ENCODE measurements at regions not wholly inside any gene's neighbourhood (a gene's known extent, or its start where the extent isn't known, plus 50 kb on each side); places are given as distances from the start of the nearest gene placed in this dataset.

- ATAC-seq (ENCODE audit: low read depth), result no peak
- no peak for TF ChIP-seq CTCF (IDR thresholded peaks at IDR 0.05; ENCODE audit: poor library complexity, severe bottlenecking)
- DNase-seq (ENCODE audit: low spot score), result no peak
- Histone ChIP-seq H3K36me3 (ENCODE audit: low read depth) (no peaks in the 10 kb centered on the region), H3K27me3 (ENCODE audit: insufficient read depth, poor library complexity, severe bottlenecking) (no peaks in the 10 kb centered on the region), H3K4me3 (ENCODE audit: severe bottlenecking) (no peak overlapping the region), H3K4me1 (ENCODE audit: insufficient read depth, poor library complexity, severe bottlenecking) (no peaks in the 10 kb centered on the region), H3K9me3 (ENCODE audit: severe bottlenecking) (no peaks in the 10 kb centered on the region), H3K27ac (ENCODE audit: poor library complexity, severe bottlenecking) (no peak overlapping the region)
Measured at GRCh38 chr18:64982414-64983055, 768.3 kb upstream of the CDH7 start.

GRCh38 chr18:64981915-64982314 is 768.9 kb upstream of the CDH7 start:
- ATAC-seq (ENCODE audit: low read depth), result no peak
- Histone ChIP-seq H3K4me3 (ENCODE audit: severe bottlenecking) (no peak overlapping the region), H3K4me1 (ENCODE audit: insufficient read depth, poor library complexity, severe bottlenecking) (no peaks in the 10 kb centered on the region), H3K27me3 (ENCODE audit: insufficient read depth, poor library complexity, severe bottlenecking) (no peaks in the 10 kb centered on the region), H3K36me3 (ENCODE audit: low read depth) (no peaks in the 10 kb centered on the region), H3K9me3 (ENCODE audit: severe bottlenecking) (no peaks in the 10 kb centered on the region), H3K27ac (ENCODE audit: poor library complexity, severe bottlenecking) (no peak overlapping the region)
- DNase-seq (ENCODE audit: low spot score), result no peak
- TF ChIP-seq CTCF (IDR thresholded peaks at IDR 0.05; ENCODE audit: poor library complexity, severe bottlenecking), result no peak

GRCh38 chr18:64979791-64980190 is 771.0 kb upstream of the CDH7 start:
- H3K4me1 ChIP-seq (ENCODE audit: insufficient read depth, poor library complexity, severe bottlenecking), result no peaks in the 10 kb centered on the region
- DNase-seq (ENCODE audit: low spot score) (no peak), ATAC-seq (ENCODE audit: low read depth) (no peak)
- H3K27ac ChIP-seq (ENCODE audit: poor library complexity, severe bottlenecking), result no peak overlapping the region
- H3K27me3 ChIP-seq (ENCODE audit: insufficient read depth, poor library complexity, severe bottlenecking), result no peaks in the 10 kb centered on the region
- H3K4me3 ChIP-seq (ENCODE audit: severe bottlenecking), result no peak overlapping the region
- no peaks in the 10 kb centered on the region for H3K9me3 ChIP-seq (ENCODE audit: severe bottlenecking)
- H3K36me3 ChIP-seq (ENCODE audit: low read depth), result no peaks in the 10 kb centered on the region
- no peak for TF ChIP-seq CTCF (IDR thresholded peaks at IDR 0.05; ENCODE audit: poor library complexity, severe bottlenecking)

DNA sequence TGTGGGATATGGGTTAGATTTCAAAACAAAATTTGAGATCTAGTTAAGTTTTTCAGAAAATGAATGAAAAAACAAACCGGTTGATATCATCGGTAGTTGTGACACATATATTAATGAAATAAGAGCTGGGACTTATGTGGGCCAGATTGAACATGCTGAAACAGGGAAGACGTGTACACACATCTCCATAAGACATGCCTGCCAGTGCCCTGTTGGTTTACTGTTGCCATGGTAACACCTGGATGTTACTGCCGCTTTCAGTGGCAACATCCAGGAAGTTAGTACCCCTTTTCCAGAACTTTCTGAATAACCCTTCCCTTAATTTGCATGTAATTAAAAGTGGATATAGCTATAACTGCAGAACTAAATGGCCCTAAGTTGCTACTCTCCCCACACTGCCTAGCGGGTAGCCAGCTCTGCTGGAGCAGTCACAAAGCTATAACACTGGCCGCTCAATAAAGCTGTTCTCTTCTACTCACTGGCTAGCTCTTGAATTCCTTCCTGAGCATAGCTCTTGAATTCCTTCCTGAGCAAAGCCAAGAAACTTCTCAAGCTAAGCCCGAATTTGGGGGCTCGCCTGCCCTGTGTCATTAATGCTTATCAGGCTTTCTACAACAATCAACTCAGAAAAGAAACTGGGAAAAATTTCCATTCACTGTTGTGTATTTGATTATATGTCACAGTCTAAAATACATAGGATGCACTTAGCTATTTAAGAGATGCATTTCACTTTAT is 776.3 kb upstream of the CDH7 start:
- Histone ChIP-seq H3K27me3 (ENCODE audit: insufficient read depth, poor library complexity, severe bottlenecking) (no peaks in the 10 kb centered on the region), H3K4me3 (ENCODE audit: severe bottlenecking) (no peak overlapping the region), H3K9me3 (ENCODE audit: severe bottlenecking) (no peaks in the 10 kb centered on the region), H3K36me3 (ENCODE audit: low read depth) (no peaks in the 10 kb centered on the region), H3K27ac (ENCODE audit: poor library complexity, severe bottlenecking) (no peak overlapping the region), H3K4me1 (ENCODE audit: insufficient read depth, poor library complexity, severe bottlenecking) (no peaks in the 10 kb centered on the region)
- no peak for TF ChIP-seq CTCF (IDR thresholded peaks at IDR 0.05; ENCODE audit: poor library complexity, severe bottlenecking)
- DNase-seq (ENCODE audit: low spot score) (no peak), ATAC-seq (ENCODE audit: low read depth) (no peak)

DNA sequence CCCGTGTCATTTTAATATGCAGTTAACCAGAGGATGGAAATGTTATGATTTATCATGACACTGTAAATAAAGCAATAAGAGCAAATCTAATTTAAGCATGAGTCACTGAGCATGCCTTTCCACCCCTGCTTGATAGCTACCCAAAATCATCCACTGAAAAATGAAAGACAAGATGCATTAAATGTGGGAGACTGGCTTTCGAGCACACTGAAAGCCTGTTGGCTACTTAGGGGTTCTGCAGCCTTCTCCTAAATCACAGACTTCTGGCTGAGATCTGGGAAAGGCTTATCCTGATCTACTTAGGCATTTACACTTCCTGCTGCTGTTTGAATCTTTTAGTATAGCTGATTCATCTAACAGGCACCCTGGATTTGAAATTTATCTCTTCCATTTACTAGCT is 778.3 kb upstream of the CDH7 start:
- Histone ChIP-seq H3K36me3 (ENCODE audit: low read depth) (no peaks in the 10 kb centered on the region), H3K27me3 (ENCODE audit: insufficient read depth, poor library complexity, severe bottlenecking) (no peaks in the 10 kb centered on the region), H3K4me1 (ENCODE audit: insufficient read depth, poor library complexity, severe bottlenecking) (no peaks in the 10 kb centered on the region), H3K27ac (ENCODE audit: poor library complexity, severe bottlenecking) (no peak overlapping the region), H3K9me3 (ENCODE audit: severe bottlenecking) (no peaks in the 10 kb centered on the region), H3K4me3 (ENCODE audit: severe bottlenecking) (no peak overlapping the region)
- TF ChIP-seq CTCF (IDR thresholded peaks at IDR 0.05; ENCODE audit: poor library complexity, severe bottlenecking), result no peak
- no peak for DNase-seq (ENCODE audit: low spot score)
- no peak for ATAC-seq (ENCODE audit: low read depth)

Data from RWPE2 (cell line).